IMR-90 (cell line): ENCODE measurements at regions not wholly inside any gene's neighbourhood (a gene's known extent, or its start where the extent isn't known, plus 50 kb on each side); places are given as distances from the start of the nearest gene placed in this dataset.

Experiments
- BHLHE40 ChIP-seq: fragments of 150-350 bp; IDR thresholded peaks from 2 replicates; pipeline ENCODE4 v1.6.1; 2016; ENCODE audit warnings: mild to moderate bottlenecking, low read depth, low read length
- CEBPB ChIP-seq: IDR thresholded peaks from 2 replicates; pipeline ENCODE4 v1.6.1; 2012; ENCODE audit warnings: low read depth, low read length, improper control_type of control experiment
- CTCF ChIP-seq: conservative IDR thresholded peaks from 2 replicates; pipeline ENCODE4 v1.5.1; 2012; ENCODE audit warnings: mild to moderate bottlenecking, low read depth, low read length, improper control_type of control experiment
- FOS ChIP-seq: fragments of 150-350 bp; IDR thresholded peaks from 2 replicates; pipeline ENCODE4 v1.6.1; 2016; ENCODE audit warnings: low read depth, low read length
- MAFK ChIP-seq: IDR thresholded peaks from 2 replicates; pipeline ENCODE4 v1.6.1; 2012; ENCODE audit warnings: low read depth, low read length, improper control_type of control experiment
- MXI1 ChIP-seq: IDR thresholded peaks from 2 replicates; pipeline ENCODE4 v1.6.1; 2012; ENCODE audit warnings: low read depth, mild to moderate bottlenecking, low read length, moderate library complexity, borderline replicate concordance
- POLR2A ChIP-seq: IDR thresholded peaks from 2 replicates; pipeline ENCODE4 v1.6.1; 2012; ENCODE audit warnings: mild to moderate bottlenecking, low read depth, low read length
- RAD21 ChIP-seq: IDR thresholded peaks from 2 replicates; pipeline ENCODE4 v1.6.1; 2012; ENCODE audit warnings: low read length, improper control_type of control experiment
- RFX5 ChIP-seq: IDR thresholded peaks from 2 replicates; pipeline ENCODE4 v1.8.0; 2012; ENCODE audit warnings: low read depth, mild to moderate bottlenecking, low read length, moderate library complexity
- SMC3 ChIP-seq: fragments of 150-350 bp; IDR thresholded peaks from 2 replicates; pipeline ENCODE4 v1.6.1; 2016; ENCODE audit warnings: low read depth, mild to moderate bottlenecking, antibody characterized with exemption, low read length, moderate library complexity
- TF ChIP-seq, protein P1 (sequence below): fragments of 150-350 bp; IDR thresholded peaks from 2 replicates; pipeline ENCODE4 v1.6.1; 2016; ENCODE audit warnings: low read depth, mild to moderate bottlenecking, low read length, moderate library complexity, borderline replicate concordance

DNA sequence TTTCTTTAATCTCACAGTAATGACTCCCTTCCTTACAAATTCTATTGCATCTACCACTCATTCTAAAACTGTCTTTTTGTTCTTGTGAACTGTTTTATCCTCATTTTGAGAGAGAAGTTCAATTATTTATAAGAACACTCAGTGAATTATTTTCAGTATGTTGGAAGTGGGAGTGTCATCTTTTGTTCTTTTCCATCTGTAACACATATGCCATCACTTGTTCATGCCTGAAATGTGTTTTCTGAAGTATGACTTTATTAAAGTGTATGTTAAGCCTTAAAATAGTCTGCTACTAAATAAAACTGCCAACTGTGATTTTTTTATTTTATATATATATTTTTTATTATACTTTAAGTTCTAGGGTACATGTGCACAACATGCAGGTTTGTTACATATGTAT lies 623.0 kb upstream of the CBLB start:
- TF ChIP-seq CTCF, result no peak
- TF ChIP-seq, protein P1, sequence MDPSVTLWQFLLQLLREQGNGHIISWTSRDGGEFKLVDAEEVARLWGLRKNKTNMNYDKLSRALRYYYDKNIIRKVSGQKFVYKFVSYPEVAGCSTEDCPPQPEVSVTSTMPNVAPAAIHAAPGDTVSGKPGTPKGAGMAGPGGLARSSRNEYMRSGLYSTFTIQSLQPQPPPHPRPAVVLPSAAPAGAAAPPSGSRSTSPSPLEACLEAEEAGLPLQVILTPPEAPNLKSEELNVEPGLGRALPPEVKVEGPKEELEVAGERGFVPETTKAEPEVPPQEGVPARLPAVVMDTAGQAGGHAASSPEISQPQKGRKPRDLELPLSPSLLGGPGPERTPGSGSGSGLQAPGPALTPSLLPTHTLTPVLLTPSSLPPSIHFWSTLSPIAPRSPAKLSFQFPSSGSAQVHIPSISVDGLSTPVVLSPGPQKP, result no peak
- TF ChIP-seq RFX5, result no peak
- TF ChIP-seq MXI1, result no peak
- no peak for TF ChIP-seq SMC3
- TF ChIP-seq RAD21, result no peak
- no peak for TF ChIP-seq POLR2A
- no peak for TF ChIP-seq BHLHE40
- no peak for TF ChIP-seq CEBPB
- TF ChIP-seq FOS, result no peak
- no peak for TF ChIP-seq MAFK
